GM12872 (cell line): ENCODE measurements at regions not wholly inside any gene's neighbourhood (a gene's known extent, or its start where the extent isn't known, plus 50 kb on each side); places are given as distances from the start of the nearest gene placed in this dataset.

ENCODE experiments used
- TF ChIP-seq, protein P1 (sequence below): IDR thresholded peaks from 3 replicates; pipeline ENCODE4 v1.5.1; 2011; ENCODE audit warnings: low read depth, mild to moderate bottlenecking, low read length, moderate library complexity; ENCODE audit not compliant: insufficient read depth

DNA sequence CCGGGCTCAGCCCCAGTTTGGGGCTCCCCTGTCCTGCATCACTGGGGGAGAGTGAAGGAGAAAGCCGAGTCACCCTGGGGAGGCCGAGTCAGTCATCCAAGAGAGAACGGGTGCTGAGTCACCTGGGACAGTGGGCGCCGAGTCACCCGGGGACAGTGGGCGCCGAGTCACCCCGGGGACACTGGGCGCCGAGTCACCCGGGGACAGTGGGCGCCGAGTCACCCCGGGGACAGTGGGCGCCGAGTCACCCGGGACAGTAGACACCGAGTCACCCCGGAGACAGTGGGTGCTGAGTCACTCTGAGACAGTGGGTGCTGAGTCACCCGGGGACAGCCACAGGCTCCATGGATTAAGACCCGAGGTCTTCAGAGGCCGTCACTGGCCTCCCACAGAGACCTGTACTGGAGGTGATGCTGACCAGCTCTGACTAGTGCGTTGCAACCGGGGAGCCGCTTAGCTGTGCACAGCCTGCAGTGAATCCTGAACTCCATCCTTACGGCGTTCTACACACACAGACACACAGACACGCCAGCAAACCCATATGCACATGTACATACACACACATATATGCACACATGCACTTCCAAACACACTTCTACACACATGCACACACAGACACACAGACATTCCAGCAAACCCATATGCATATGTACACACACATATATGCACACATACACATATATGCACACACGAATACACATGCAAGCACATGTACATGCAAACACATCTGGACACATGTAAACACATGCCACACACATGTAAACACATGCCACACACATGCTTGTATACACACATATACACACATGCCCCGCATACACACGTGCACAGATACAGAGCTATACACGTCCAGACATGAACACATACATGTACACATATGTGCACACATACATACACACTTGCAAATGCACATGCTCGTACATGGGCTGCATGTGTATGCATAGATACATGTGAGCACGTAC, 64.9 kb upstream of the GALNT9 start:
- TF ChIP-seq, protein P1, sequence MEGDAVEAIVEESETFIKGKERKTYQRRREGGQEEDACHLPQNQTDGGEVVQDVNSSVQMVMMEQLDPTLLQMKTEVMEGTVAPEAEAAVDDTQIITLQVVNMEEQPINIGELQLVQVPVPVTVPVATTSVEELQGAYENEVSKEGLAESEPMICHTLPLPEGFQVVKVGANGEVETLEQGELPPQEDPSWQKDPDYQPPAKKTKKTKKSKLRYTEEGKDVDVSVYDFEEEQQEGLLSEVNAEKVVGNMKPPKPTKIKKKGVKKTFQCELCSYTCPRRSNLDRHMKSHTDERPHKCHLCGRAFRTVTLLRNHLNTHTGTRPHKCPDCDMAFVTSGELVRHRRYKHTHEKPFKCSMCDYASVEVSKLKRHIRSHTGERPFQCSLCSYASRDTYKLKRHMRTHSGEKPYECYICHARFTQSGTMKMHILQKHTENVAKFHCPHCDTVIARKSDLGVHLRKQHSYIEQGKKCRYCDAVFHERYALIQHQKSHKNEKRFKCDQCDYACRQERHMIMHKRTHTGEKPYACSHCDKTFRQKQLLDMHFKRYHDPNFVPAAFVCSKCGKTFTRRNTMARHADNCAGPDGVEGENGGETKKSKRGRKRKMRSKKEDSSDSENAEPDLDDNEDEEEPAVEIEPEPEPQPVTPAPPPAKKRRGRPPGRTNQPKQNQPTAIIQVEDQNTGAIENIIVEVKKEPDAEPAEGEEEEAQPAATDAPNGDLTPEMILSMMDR = no peak

DNA sequence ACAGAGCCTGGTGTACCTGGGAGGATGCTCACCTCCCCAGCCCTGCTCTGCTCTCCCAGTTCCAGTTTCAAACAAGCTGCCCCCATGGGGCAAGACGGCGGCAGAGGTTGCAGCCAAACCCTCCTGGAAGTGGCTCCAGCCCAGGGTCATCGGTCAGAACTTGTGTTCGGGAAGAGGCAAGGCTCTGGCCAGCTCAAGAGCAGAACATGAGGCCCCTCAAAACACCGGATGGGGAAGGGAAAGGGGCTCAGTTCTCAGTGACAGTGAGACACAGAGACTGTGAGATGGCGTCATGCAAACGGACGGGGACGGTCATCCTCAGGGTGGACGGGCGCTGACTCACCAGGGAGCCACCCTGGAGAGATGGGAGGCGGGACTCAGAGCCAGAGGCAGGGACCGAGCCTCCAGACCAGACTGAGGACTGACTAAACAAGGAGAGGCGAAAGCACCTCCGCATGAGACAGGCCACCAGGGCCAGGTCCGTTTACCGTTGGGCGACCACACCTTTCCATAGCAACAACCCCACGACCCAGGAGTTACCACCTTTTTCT, 63.9 kb upstream of the GALNT9 start:
- TF ChIP-seq, protein P1 = no peak

DNA sequence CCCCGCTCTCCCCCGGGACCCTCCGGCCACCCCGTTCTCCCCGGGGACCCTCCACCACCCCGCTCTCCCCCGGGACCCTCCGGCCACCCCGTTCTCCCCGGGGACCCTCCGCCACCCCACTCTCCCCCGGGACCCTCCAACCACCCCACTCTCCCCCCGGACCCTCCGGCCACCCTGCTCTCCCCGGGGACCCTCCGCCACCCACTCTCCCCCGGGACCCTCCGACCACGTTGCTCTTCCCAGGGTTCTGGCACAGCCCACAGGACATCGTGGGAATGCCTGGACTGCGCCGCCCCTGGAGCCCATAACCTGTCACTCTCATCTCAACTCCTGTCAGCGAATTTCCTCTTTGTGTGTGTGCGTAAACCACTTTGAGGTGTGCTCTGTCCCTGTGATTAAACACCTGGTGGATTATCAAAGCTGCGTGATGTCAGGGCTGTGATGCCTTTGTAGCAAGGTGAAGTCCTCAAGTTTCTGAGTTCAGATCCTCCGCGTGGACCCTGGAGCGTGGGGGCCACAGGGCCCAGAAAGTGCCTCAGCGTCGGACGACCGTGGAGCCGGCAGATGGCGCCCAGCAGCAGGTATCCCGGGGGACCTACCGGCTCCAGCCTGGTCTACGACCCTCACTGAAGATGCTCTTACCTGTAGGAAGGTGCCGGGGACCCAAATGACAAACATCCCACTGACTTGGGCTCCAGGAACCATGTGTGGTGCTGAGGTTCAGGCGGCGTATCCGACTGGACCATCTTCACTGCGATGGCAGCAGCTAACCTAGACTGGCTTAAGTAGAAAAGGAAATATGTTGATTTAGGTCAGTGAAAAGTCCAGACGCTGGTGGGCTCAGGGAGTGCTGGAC, 63.2 kb upstream of the GALNT9 start:
- TF ChIP-seq, protein P1 = no peak

DNA sequence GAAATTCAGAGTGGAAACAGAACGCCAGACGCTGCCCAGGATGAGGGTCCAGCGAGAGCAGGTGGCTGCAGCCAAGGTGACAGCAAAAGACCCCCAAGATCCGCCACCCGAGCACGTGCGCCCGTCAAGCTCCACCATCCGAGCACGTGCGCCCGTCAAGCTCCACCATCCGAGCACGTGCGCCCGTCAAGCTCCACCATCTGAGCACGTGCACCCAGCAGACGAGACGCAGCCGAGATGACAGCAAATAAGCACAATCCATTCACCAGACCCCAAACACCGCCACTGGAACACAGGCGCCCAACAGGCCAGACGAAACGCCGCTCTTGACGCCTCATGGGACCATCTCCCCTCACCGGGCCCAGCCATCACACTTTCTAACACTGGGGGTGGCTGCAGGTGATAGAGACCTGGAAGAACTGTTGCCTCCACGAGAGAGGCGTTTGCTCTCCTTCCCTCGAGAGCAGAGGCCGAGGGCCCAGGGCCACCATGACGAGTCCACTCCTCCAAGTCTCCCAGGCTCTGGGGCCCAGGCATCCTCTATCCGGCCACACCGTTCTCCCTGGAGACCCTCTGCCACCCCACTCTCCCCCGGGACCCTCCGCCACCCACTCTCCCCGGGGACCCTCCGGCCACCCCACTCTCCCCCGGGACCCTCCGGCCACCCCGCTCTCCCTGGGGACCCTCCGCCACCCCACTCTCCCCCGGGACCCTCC, 62.1 kb upstream of the GALNT9 start:
- TF ChIP-seq, protein P1 = no peak

DNA sequence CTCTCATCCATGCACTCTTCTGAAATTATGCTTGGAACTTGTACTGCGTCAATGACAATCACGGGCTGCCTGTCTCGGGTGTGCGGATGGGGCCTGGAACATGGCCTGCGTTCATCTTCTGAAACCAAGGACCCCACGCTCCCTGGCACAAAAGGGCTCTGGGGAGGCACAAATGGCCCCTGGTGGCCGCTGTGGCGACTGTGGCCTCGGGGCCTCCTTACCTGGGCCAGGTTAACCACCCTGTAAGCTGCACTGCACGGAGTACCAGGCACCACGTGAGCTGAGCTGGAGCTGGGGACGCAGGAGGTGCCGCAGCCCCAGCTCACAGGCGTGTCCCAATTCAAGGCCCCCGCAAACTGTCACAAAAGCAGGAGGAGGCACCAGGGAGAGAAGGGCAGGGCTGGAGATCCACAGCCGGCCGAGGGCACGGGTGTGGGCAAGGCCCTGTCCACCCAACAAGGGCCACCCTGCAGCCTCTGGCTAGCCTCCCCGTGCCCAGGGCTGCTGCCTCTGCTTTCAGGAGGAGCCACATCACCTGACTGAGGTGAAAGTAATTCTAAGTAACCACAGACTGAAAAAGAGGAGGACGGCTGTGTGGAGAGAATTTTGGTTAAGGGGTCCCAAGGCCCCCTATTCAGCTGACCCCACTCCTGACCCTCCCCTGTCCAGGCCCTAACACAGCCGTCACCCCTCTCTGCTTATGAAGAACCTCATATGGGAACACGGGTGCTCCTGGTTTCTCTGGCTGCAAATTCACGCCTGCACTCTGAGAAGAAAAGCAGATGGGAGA, 61.1 kb upstream of the GALNT9 start:
- TF ChIP-seq, protein P1 = no peak

DNA sequence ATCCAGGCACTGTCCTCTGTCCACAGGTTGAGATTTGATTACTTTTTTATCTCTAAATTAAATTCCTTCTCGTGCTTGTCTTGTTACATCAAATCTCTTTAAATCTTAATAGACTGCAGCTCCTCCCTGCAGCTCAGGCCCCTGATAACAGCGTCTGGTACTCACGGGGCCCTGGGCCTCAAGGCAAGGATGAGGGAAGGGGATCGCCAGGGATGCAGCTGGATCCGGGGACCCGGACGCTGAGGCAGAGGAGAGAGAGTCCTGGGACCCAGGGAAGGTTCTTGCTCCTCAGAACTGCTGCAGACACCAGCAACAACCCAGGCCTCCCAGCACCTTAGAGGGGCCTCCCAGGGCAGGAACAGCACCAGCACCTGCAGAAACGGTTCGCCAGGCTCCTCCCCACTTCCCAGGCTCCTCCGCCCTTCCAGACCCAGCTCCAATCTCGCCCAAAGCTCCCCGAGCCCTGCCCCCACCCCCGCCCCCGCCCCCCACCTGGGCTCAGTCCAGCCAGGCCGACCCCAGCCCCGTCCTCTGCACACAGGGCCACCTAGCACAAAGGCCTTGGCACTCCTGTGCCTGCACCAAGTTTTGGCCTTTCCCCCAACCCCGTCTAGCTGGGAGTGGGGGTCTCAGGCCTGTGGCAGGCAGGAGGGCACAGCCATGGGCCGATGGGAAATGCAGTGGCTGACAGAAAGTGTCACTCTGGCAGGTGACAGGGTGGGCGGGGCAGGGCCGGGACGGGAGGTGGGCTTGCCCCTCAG, 60.3 kb upstream of the GALNT9 start:
- TF ChIP-seq, protein P1 = no peak
